CD8-positive, alpha-beta memory T cell (primary cell): ENCODE measurements at regions not wholly inside any gene's neighbourhood (a gene's known extent, or its start where the extent isn't known, plus 50 kb on each side); places are given as distances from the start of the nearest gene placed in this dataset.

Experiments
- CTCF ChIA-PET: fragments of 350-600 bp; sonication (Branson Sonifier 250); formaldehyde crosslinking; loops from one replicate; lab custom pipeline; 2021; ENCODE audit warnings: antibody characterized with exemption; lab: Charles Lee
- POLR2A ChIA-PET: fragments of 350-600 bp; sonication (Branson Sonifier 250); formaldehyde crosslinking; loops from one replicate; lab custom pipeline; 2021; ENCODE audit warnings: antibody characterized with exemption; lab: Charles Lee
- DNase-seq, 5 donors: peaks; one replicate each; pipeline versions ENCODE4 v3.0.0 to v3.0.0-alpha.2; 2020 to 2022; ENCODE audit warnings: mixed read lengths in 1 of 5
- H3K27ac ChIP-seq: one replicate; pipeline ENCODE4 v1.7.0; 2013; ENCODE audit warnings: low read depth, mild to moderate bottlenecking, low read length, moderate library complexity
- H3K27me3 ChIP-seq: 2 replicates; pipeline ENCODE4 v1.7.0; 2013; ENCODE audit warnings: low read length, mild to moderate bottlenecking; ENCODE audit not compliant: insufficient read depth, poor library complexity, severe bottlenecking
- H3K36me3 ChIP-seq: 2 replicates; pipeline ENCODE4 v1.7.0; 2013; ENCODE audit warnings: mild to moderate bottlenecking, low read length, moderate library complexity; ENCODE audit not compliant: insufficient read depth
- H3K4me1 ChIP-seq: 2 replicates; pipeline ENCODE4 v1.7.0; 2013; ENCODE audit warnings: mild to moderate bottlenecking, low read length, moderate library complexity; ENCODE audit not compliant: insufficient read depth
- H3K4me3 ChIP-seq: 2 replicates; pipeline ENCODE4 v1.7.0; 2013; ENCODE audit warnings: mild to moderate bottlenecking, low read length
- H3K9me3 ChIP-seq: 2 replicates; pipeline ENCODE4 v1.7.0; 2013; ENCODE audit warnings: mild to moderate bottlenecking, low read length
- H3K27ac Mint-ChIP-seq, 8 donors: one replicate each; pipeline ENCODE4 v1.8.0; 2020 to 2021; ENCODE audit warnings: mixed read lengths in 8 of 8, mild to moderate bottlenecking in 6 of 8, inconsistent platforms in 3 of 8, moderate library complexity in 3 of 8
- H3K27me3 Mint-ChIP-seq, 2 donors: one replicate each; pipeline ENCODE4 v1.8.0; 2020 to 2021; ENCODE audit warnings: mixed read lengths in 2 of 2, mild to moderate bottlenecking in 1 of 2, moderate library complexity in 1 of 2
- H3K36me3 Mint-ChIP-seq, 3 donors: one replicate each; pipeline ENCODE4 v1.8.0; 2020 to 2021; ENCODE audit warnings: mixed read lengths in 3 of 3, inconsistent platforms in 1 of 3, mild to moderate bottlenecking in 1 of 3
- H3K4me1 Mint-ChIP-seq, 3 donors: one replicate each; pipeline ENCODE4 v1.8.0; 2020 to 2021; ENCODE audit warnings: mixed read lengths in 3 of 3, inconsistent platforms in 1 of 3, mild to moderate bottlenecking in 1 of 3
- H3K4me3 Mint-ChIP-seq, 7 donors: one replicate each; pipeline ENCODE4 v1.8.0; 2020 to 2021; ENCODE audit warnings: mixed read lengths in 7 of 7, mild to moderate bottlenecking in 6 of 7, moderate library complexity in 4 of 7, inconsistent platforms in 2 of 7
- H3K9me3 Mint-ChIP-seq, 5 donors: one replicate each; pipeline ENCODE4 v1.8.0; 2020 to 2022; ENCODE audit warnings: mixed read lengths in 5 of 5, mild to moderate bottlenecking in 3 of 5, moderate library complexity in 2 of 5, inconsistent platforms in 1 of 5

- Mint-ChIP-seq H3K9me3 (peaks cover 0 to 2% (median 0%) of the 10 kb centered on the region in 5 donors), H3K4me3 (no peak overlapping the region), H3K4me1 (no peaks in the 10 kb centered on the region), H3K27me3 (peaks cover 0 to 9% of the 10 kb centered on the region in 2 donors), H3K27ac (no peak overlapping the region), H3K36me3 (no peaks in the 10 kb centered on the region)
- ChIA-PET CTCF (no interaction called here), POLR2A (no interaction called here)
- H3K4me1 ChIP-seq = no peaks in the 10 kb centered on the region
- DNase-seq = no peak
- no peaks in the 10 kb centered on the region for H3K36me3 ChIP-seq
- no peak overlapping the region for H3K27ac ChIP-seq
- H3K9me3 ChIP-seq = no peaks in the 10 kb centered on the region
- no peaks in the 10 kb centered on the region for H3K27me3 ChIP-seq
- no peak overlapping the region for H3K4me3 ChIP-seq
These were observed 401.0 kb downstream of the PMP22 start for GRCh38 chr17:14864127-14864526.

- H3K27me3 Mint-ChIP-seq = peaks cover 0 to 5% of the 10 kb centered on the region in 2 donors
- Histone ChIP-seq H3K4me1 (no peaks in the 10 kb centered on the region), H3K36me3 (no peaks in the 10 kb centered on the region), H3K9me3 (no peaks in the 10 kb centered on the region), H3K27me3 (no peaks in the 10 kb centered on the region), H3K4me3 (no peak overlapping the region), H3K27ac (no peak overlapping the region)
- no peaks in the 10 kb centered on the region for H3K4me1 Mint-ChIP-seq
- ChIA-PET POLR2A (no interaction called here), CTCF (no interaction called here)
- no peak overlapping the region for H3K4me3 Mint-ChIP-seq
- H3K27ac Mint-ChIP-seq = no peak overlapping the region
- no peaks in the 10 kb centered on the region for H3K36me3 Mint-ChIP-seq
- H3K9me3 Mint-ChIP-seq = peaks cover 0 to 2% (median 0%) of the 10 kb centered on the region in 5 donors
- DNase-seq = no peak
These were observed 405.6 kb downstream of the PMP22 start for GRCh38 chr17:14859542-14859941.

GRCh38 chr17:14856176-14856575 lies 408.9 kb downstream of the PMP22 start:
- no peak for DNase-seq
- H3K36me3 Mint-ChIP-seq = no peaks in the 10 kb centered on the region
- H3K27ac Mint-ChIP-seq = no peak overlapping the region
- H3K9me3 Mint-ChIP-seq = no peaks in the 10 kb centered on the region
- no peaks in the 10 kb centered on the region for H3K4me1 Mint-ChIP-seq
- no peaks in the 10 kb centered on the region for H3K27me3 ChIP-seq
- POLR2A ChIA-PET = no interaction called here
- H3K4me1 ChIP-seq = no peaks in the 10 kb centered on the region
- no peak overlapping the region for H3K27ac ChIP-seq
- H3K27me3 Mint-ChIP-seq = peaks cover 0 to 5% of the 10 kb centered on the region in 2 donors
- no peaks in the 10 kb centered on the region for H3K9me3 ChIP-seq
- H3K36me3 ChIP-seq = no peaks in the 10 kb centered on the region
- CTCF ChIA-PET = no interaction called here
- H3K4me3 ChIP-seq = no peak overlapping the region
- H3K4me3 Mint-ChIP-seq = no peak overlapping the region

GRCh38 chr17:14854691-14855090 lies 410.4 kb downstream of the PMP22 start:
- no peak overlapping the region for H3K4me3 Mint-ChIP-seq
- ChIA-PET CTCF (no interaction called here), POLR2A (no interaction called here)
- no peaks in the 10 kb centered on the region for H3K9me3 Mint-ChIP-seq
- no peaks in the 10 kb centered on the region for H3K4me1 Mint-ChIP-seq
- Histone ChIP-seq H3K27ac (no peak overlapping the region), H3K27me3 (no peaks in the 10 kb centered on the region), H3K36me3 (no peaks in the 10 kb centered on the region), H3K9me3 (no peaks in the 10 kb centered on the region), H3K4me3 (no peak overlapping the region), H3K4me1 (no peaks in the 10 kb centered on the region)
- peaks cover 0 to 7% of the 10 kb centered on the region in 2 donors for H3K27me3 Mint-ChIP-seq
- H3K36me3 Mint-ChIP-seq = no peaks in the 10 kb centered on the region
- no peak for DNase-seq
- no peak overlapping the region for H3K27ac Mint-ChIP-seq

- peaks cover 0 to 3% (median 0%) of the 10 kb centered on the region in 5 donors for H3K9me3 Mint-ChIP-seq
- POLR2A ChIA-PET = no interaction called here
These were observed 419.4 kb downstream of the PMP22 start for GRCh38 chr17:14845591-14846281.

GRCh38 chr17:14843086-14843795 lies 421.9 kb downstream of the PMP22 start:
- H3K9me3 ChIP-seq = no peaks in the 10 kb centered on the region
- H3K27ac Mint-ChIP-seq = no peak overlapping the region
- ChIA-PET CTCF (no interaction called here), POLR2A (no interaction called here)
- H3K4me1 ChIP-seq = no peaks in the 10 kb centered on the region
- H3K27me3 ChIP-seq = no peaks in the 10 kb centered on the region
- H3K36me3 ChIP-seq = no peaks in the 10 kb centered on the region
- H3K9me3 Mint-ChIP-seq = peaks cover 0 to 1% (median 0%) of the 10 kb centered on the region in 5 donors
- no peak for DNase-seq
- no peak overlapping the region for H3K4me3 ChIP-seq
- H3K27ac ChIP-seq = no peak overlapping the region
- H3K27me3 Mint-ChIP-seq = peaks cover 6 to 11% of the 10 kb centered on the region in 2 donors
- H3K4me3 Mint-ChIP-seq = no peak overlapping the region
- H3K4me1 Mint-ChIP-seq = no peaks in the 10 kb centered on the region
- no peaks in the 10 kb centered on the region for H3K36me3 Mint-ChIP-seq

More at GRCh38 chr17:14845591-14846281, 419.4 kb downstream of the PMP22 start:
- H3K4me1 ChIP-seq = no peaks in the 10 kb centered on the region
- H3K27ac ChIP-seq = no peak overlapping the region
- Mint-ChIP-seq H3K27me3 (peaks cover 11% of the 10 kb centered on the region in 2 donors), H3K4me3 (no peak overlapping the region), H3K36me3 (no peaks in the 10 kb centered on the region), H3K27ac (no peak overlapping the region), H3K4me1 (no peaks in the 10 kb centered on the region)
- CTCF ChIA-PET = no interaction called here
- H3K27me3 ChIP-seq = no peaks in the 10 kb centered on the region
- DNase-seq = no peak
- no peak overlapping the region for H3K4me3 ChIP-seq
- no peaks in the 10 kb centered on the region for H3K36me3 ChIP-seq
- no peaks in the 10 kb centered on the region for H3K9me3 ChIP-seq

- no peak overlapping the region for H3K27ac Mint-ChIP-seq
These were observed 424.4 kb downstream of the PMP22 start for GRCh38 chr17:14840616-14841231.

GRCh38 chr17:14838567-14838966 lies 426.6 kb downstream of the PMP22 start:
- CTCF ChIA-PET = no interaction called here
- POLR2A ChIA-PET = no interaction called here
- Histone ChIP-seq H3K27me3 (no peaks in the 10 kb centered on the region), H3K9me3 (no peaks in the 10 kb centered on the region), H3K4me3 (no peak overlapping the region), H3K27ac (no peak overlapping the region), H3K4me1 (no peaks in the 10 kb centered on the region), H3K36me3 (no peaks in the 10 kb centered on the region)
- Mint-ChIP-seq H3K27me3 (no peaks in the 10 kb centered on the region), H3K36me3 (no peaks in the 10 kb centered on the region), H3K9me3 (no peaks in the 10 kb centered on the region), H3K27ac (no peak overlapping the region), H3K4me1 (peaks cover 0 to 2% (median 0%) of the 10 kb centered on the region in 3 donors), H3K4me3 (no peak overlapping the region)
- DNase-seq = no peak

More at GRCh38 chr17:14840616-14841231, 424.4 kb downstream of the PMP22 start:
- Mint-ChIP-seq H3K4me1 (no peaks in the 10 kb centered on the region), H3K9me3 (no peaks in the 10 kb centered on the region), H3K27me3 (peaks cover 2 to 11% of the 10 kb centered on the region in 2 donors), H3K36me3 (no peaks in the 10 kb centered on the region), H3K4me3 (no peak overlapping the region)
- H3K36me3 ChIP-seq = no peaks in the 10 kb centered on the region
- H3K27ac ChIP-seq = no peak overlapping the region
- no peak overlapping the region for H3K4me3 ChIP-seq
- ChIA-PET POLR2A (no interaction called here), CTCF (no interaction called here)
- H3K4me1 ChIP-seq = no peaks in the 10 kb centered on the region
- no peak for DNase-seq
- no peaks in the 10 kb centered on the region for H3K9me3 ChIP-seq
- H3K27me3 ChIP-seq = no peaks in the 10 kb centered on the region
